Inflammatory macrophage treated with lipopolysaccharide for 4 hours (primary cell): ENCODE measurements at regions not wholly inside any gene's neighbourhood (a gene's known extent, or its start where the extent isn't known, plus 50 kb on each side); places are given as distances from the start of the nearest gene placed in this dataset.
"Not testable (repeated sequence)": the region's sequence is repeated elsewhere in the genome, so short reads cannot be mapped to it uniquely, and the experiment has no call there.

Experiments
- DNase-seq: peaks from one replicate; pipeline ENCODE4 v3.0.0-alpha.2; 2020

- no peak for DNase-seq
These were observed 150.3 kb upstream of the FGF10 start for GRCh38 chr5:44539602-44539919.

DNA sequence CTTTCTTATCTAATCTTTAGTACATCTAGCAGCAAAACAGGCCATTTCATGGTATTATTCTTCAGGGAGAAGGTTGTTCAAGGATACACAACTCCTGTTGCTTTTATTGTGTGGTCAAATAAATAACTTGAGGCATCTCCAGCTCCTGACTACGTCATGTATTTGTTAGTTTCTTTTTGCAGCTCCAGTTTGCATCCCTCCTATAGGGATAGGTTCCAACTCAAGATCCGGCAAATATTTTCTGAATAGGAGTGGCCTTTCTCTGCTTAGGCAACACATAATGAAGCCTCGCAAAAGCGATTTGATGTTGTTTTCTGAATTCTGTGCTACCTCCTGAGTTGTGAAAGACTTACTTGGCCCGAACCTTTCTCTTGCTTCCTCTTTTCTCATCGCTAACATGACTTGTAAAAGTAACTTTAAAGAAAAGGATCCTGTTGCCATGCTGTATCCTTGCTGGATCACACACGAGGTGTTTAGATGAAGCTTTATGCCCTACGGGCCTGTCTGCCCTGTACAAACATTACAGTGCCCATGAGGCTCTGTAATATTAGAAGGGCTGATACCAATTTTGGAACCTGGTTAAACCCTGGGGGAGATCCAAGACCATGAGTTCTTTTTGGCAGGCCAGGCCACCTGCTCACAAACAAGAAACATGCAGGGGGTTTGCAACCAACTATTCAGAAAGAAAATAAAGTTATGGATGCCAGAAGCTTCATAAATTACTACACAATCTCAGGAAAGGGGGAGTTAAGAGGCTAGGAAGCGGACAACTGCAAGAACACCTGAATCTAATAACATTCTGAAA is 149.8 kb upstream of the FGF10 start:
- no peak for DNase-seq

DNA sequence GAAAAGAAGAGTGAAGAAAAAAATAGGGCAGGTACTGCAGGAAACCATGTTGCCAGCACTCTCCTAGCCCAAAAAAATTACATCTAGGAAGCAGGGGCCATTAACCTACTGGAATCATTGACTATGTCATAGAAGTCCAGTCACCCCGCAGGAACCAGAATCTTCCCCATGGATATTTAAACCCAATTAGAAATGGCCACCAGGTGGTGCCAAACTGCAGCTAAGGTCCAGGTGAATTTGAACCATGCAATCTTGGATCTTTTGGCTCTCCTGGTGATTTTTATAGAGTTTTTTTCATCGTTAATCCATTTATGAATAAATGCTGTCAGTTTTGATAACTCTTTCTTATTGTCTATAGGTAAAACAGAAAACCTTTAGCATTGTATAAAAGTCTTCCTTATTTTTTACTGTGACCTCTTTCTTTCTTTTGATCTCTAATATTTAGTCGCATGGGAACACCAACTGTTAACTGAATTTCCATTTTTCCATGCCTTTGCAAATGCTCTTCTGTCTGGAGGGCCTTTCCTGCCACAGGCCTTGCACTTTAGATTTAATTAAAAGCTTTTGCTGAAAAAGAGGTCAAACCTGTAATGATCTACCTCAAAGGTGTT is 147.5 kb upstream of the FGF10 start:
- DNase-seq, result peak; percentile 1

- no peak for DNase-seq
These were observed 146.4 kb upstream of the FGF10 start for GRCh38 chr5:44535621-44536020.

DNA sequence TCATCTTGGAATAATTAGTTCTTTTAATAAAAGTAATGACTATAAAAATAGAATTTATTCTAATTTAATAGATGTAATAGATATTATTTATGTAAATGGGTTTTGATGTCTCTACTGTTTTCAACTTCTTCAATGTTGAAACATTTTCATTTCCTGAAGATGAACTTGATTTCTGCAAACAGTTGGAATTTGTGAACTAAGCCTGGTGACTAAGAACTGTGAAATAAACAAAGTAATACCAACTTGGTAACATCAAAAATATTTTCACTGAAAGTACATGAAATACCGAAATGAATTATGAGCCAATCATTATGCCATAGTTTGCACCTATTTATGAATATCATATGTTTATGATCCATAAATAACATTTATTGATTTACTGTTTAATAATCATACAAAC is 143.8 kb upstream of the FGF10 start:
- no peak for DNase-seq

- not testable (repeated sequence) for DNase-seq
These were observed 142.5 kb upstream of the FGF10 start for GRCh38 chr5:44531756-44532155.

DNA sequence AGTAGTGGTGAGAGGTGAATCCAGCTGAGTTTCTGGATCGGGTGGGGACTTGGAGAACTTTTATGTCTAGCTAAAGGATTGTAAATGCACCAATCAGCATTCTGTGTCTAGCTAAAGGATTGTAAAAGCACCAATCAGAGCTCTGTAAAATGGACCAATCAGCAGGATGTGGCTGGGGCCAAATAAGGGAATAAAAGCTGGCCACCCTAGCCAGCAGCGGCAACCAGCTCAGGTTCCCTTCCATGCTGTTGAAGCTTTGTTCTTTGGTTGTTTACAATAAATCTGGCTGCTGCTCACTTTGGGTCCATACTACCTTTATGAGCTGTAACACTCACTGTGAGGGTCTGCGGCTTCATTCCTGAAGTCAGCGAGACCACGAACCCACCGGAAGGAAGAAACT is 141.6 kb upstream of the FGF10 start:
- not testable (repeated sequence) for DNase-seq

DNA sequence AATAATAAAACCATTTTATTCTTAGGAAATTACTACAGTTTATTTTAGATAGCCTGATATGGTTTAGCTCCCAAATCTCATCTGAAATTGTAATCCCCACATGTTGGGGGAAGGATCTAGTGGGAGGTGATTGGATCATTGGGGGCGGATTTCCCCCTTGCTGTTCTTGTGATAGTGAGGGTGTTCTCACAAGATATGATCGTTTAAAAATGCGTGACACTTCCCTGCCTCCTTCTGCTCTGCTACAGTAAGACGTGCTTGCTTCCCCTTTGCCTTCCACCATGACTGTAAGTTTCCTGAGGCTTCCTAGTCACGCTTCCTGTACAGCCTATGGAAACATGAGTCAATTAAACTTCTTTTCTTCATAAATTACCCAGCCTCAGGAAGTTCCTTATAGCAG is 122.4 kb upstream of the FGF10 start:
- no peak for DNase-seq

DNA sequence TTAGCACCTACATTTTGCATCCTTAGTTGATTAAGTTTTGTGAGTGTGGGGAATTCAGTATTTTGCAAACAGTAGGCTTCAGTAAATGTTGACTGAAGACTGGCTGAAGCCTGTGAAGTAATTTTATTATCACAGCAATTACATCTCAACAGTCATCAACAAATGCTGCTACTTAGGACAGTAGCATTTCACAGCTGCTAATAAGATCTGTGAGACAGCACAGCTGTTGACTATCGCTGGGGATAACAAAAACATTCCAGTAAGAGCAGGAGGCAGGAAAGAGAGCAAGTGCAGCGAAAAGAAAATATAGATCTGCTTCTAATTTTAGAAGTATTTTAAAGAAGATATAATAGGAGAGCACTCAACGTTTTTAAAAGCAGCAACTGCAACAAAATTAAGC is 117.3 kb upstream of the FGF10 start:
- no peak for DNase-seq

GRCh38 chr5:44499381-44499780 is 110.2 kb upstream of the FGF10 start:
- DNase-seq, result no peak

DNA sequence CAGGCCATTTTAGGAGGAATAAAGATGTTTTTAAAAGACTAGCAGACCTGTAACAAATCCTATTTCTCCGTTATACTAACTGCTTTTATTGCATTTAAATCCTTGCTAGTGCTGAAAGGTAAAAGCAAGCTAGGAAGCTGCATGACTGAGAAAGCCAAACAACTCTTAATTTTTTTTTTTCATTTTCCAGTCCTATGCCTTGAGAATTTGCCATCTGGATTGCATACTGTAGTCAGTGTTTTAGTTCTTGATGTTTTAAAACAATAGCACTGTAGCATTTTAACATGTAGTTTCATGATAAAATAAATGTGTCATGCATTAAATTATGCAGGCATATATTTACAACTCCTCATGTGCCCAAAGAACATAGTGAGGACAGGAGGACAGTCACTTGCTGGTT is 108.4 kb upstream of the FGF10 start:
- DNase-seq, result no peak

GRCh38 chr5:44495280-44495679 is 106.1 kb upstream of the FGF10 start:
- DNase-seq, result no peak

DNA sequence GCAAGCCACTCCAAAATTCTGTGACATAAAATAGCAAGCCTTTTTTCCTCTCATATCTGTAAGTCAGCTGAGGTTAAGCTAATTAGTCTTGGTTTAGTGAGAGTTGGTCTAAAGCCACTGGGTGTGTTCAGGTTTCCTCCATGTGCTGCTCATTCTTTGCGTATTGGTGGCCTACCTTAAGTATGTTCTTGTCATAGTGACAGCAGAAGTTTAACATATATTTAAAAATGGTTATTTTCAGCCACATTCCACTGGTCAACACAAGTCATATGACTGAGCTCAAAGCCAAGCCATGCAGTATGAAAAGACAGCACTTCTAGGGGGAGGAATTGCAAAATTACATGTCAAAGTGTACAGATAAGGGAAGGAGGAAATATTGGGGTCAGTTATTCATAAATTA is 100.5 kb upstream of the FGF10 start:
- DNase-seq, result no peak

- DNase-seq, result no peak
These were observed 97.4 kb upstream of the FGF10 start for GRCh38 chr5:44486591-44486990.

DNA sequence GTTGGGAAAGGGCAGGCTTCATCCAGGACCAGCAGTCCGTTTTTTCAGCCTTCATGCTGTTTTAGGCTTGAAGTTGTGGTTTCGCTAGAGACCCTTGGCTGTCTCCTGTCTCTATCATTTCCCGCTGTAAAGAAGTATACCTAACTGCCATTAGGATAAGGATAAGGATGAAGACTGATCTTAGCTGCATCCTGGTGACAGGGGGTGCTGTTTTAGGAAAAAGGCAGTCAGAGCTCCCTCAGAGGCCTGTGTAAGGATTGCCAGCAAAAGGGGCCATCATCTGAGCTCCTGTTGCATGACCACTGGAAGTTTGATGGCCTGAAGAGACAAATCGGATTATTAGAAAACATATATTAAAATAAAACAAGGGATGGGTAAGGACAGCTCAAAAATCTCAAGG is 64.8 kb upstream of the FGF10 start:
- no peak for DNase-seq

DNA sequence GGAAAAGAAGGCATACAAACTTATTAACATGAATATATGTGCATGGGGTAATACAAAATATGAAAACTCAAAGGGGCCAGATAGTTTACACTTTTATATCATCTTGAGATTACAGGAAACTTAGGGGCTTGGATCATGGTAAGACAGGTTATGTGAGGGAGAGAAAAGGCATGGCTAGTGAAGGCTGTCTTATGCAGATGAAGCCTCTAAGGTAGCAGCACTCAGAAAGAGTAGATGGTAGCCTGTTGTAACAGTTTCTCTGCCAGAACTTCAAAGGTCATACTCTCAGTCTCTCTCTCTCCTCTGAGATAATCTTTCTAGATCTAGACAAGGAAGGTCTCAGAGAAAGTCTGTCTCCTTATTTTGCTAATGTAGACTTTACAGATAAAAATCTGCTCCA is 57.2 kb upstream of the FGF10 start:
- DNase-seq, result no peak

- no peak for DNase-seq
These were observed 54.0 kb upstream of the FGF10 start for GRCh38 chr5:44443172-44443571.

DNA sequence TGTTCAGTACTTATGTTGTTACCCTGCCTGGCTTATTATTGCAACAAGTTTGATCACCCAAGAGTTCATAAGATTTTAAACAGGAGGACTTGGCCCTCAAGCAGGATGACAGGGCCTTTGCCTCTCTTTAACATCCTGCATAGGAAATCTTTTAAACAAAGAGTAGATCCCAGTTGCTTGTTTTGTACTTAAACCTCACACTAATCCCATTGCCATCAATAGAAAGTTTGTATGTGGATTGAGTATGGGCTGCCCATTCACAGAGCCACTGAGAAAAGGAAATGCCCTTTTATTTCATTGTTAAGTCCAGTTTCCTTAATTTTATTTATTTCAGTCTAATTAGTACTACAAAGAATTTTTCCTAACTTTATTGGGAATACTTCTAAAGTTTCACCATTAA is 52.2 kb upstream of the FGF10 start:
- DNase-seq, result no peak

DNA sequence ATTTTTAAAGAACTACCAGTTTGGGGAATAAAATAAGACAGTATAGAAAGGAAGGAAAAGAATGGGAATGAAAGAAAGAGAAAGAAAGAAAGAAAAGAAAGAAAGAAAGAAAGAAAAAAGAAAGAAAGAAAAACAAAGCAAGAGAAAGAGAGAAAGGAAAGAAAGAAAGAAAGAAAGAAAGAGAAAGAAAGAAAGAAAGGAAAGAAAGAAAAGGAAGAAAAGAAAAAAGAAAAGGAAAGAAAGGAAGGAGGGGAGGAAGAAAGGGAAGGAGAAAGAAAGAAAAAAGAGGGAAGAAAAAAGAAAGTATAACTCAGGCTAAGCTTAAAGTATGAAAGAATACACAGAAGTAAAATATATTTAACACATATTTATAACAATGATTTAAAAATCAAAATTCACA is 51.0 kb upstream of the FGF10 start:
- no peak for DNase-seq
